ENCODE measurements at regions not wholly inside any gene's neighbourhood (a gene's known extent, or its start where the extent isn't known, plus 50 kb on each side); places are given as distances from the start of the nearest gene placed in this dataset.

DNA sequence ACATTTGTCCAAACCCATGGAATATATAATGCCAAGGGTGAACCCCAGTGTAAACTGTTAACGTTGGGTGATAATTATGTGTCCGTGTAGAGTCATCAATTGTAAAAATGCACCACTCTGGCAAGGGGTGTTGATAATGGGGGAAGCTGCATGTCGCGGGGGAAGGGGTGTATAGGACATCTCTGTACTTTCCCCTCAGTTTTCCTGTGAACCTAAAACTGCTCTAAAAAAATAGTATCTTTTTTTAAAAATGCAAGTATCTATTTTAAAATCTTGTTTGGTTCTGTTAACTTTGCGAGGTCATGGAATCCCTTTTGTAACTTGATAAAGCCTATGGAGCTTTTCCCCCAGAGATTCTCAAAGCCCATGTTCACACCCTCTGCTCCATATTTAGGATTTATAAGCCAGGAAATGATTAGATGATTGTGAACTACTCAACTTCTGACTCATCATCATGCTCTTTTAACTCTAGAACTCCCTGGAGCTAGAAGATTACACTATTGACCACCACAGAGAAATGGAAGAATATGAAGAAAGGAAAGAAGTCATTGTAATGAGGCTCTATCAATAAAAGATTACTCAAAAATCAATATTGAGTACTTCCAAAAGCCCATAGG lies 56.1 kb upstream of the C3orf49 start:
- DNase-seq (ENCODE audit: low spot score), result no peak
- Histone ChIP-seq H3K27me3 (ENCODE audit: control insufficient read depth in 4 of 4, insufficient read depth in 4 of 4, low read length in 3 of 4) (no peaks in the 10 kb centered on the region), H3K4me3 (ENCODE audit: low read depth in 1 of 3, low read length in 3 of 3) (no peak overlapping the region), H3K36me3 (ENCODE audit: control insufficient read depth in 4 of 4, insufficient read depth in 3 of 4, low read depth in 1 of 4, low read length in 3 of 4) (no peaks in the 10 kb centered on the region), H3K9ac (ENCODE audit: low read depth in 1 of 2, low read length in 2 of 2) (no peak overlapping the region), H3K4me1 (ENCODE audit: control insufficient read depth in 4 of 4, insufficient read depth in 4 of 4, low read length in 3 of 4) (no peaks in the 10 kb centered on the region), H3K27ac (ENCODE audit: low read depth in 1 of 2, low read length in 2 of 2) (no peak overlapping the region), H3K9me3 (ENCODE audit: control insufficient read depth in 4 of 4, low read length in 3 of 4) (no peaks in the 10 kb centered on the region)
- TF ChIP-seq, protein P1, sequence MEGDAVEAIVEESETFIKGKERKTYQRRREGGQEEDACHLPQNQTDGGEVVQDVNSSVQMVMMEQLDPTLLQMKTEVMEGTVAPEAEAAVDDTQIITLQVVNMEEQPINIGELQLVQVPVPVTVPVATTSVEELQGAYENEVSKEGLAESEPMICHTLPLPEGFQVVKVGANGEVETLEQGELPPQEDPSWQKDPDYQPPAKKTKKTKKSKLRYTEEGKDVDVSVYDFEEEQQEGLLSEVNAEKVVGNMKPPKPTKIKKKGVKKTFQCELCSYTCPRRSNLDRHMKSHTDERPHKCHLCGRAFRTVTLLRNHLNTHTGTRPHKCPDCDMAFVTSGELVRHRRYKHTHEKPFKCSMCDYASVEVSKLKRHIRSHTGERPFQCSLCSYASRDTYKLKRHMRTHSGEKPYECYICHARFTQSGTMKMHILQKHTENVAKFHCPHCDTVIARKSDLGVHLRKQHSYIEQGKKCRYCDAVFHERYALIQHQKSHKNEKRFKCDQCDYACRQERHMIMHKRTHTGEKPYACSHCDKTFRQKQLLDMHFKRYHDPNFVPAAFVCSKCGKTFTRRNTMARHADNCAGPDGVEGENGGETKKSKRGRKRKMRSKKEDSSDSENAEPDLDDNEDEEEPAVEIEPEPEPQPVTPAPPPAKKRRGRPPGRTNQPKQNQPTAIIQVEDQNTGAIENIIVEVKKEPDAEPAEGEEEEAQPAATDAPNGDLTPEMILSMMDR (IDR thresholded peaks at IDR 0.05; ENCODE audit: low read depth, low read length, missing input control), result no peak
- TF ChIP-seq, protein P2, sequence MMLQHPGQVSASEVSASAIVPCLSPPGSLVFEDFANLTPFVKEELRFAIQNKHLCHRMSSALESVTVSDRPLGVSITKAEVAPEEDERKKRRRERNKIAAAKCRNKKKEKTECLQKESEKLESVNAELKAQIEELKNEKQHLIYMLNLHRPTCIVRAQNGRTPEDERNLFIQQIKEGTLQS (IDR thresholded peaks at IDR 0.05), result no peak
- no peak for TF ChIP-seq HNF4A (conservative IDR thresholded peaks at IDR 0.05)
- no peak for TF ChIP-seq EGR1 (IDR thresholded peaks at IDR 0.05; ENCODE audit: low read depth in 2 of 2)
- TF ChIP-seq TAF1 (conservative IDR thresholded peaks at IDR 0.05), result no peak
- no peak for TF ChIP-seq RAD21 (IDR thresholded peaks at IDR 0.05)
- TF ChIP-seq FOXA1 (IDR thresholded peaks at IDR 0.05), result no peak
- TF ChIP-seq NR2F2 (IDR thresholded peaks at IDR 0.05), result no peak
- no peak for TF ChIP-seq YY1 (IDR thresholded peaks at IDR 0.05)
- no peak for TF ChIP-seq SP1 (IDR thresholded peaks at IDR 0.05)
- no peak for TF ChIP-seq JUND (IDR thresholded peaks at IDR 0.05)
- TF ChIP-seq, protein P3, sequence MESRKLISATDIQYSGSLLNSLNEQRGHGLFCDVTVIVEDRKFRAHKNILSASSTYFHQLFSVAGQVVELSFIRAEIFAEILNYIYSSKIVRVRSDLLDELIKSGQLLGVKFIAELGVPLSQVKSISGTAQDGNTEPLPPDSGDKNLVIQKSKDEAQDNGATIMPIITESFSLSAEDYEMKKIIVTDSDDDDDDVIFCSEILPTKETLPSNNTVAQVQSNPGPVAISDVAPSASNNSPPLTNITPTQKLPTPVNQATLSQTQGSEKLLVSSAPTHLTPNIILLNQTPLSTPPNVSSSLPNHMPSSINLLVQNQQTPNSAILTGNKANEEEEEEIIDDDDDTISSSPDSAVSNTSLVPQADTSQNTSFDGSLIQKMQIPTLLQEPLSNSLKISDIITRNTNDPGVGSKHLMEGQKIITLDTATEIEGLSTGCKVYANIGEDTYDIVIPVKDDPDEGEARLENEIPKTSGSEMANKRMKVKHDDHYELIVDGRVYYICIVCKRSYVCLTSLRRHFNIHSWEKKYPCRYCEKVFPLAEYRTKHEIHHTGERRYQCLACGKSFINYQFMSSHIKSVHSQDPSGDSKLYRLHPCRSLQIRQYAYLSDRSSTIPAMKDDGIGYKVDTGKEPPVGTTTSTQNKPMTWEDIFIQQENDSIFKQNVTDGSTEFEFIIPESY (IDR thresholded peaks at IDR 0.05), result no peak
- 60% methylated on average over 5 of the region's 5 CpGs for WGBS

DNA sequence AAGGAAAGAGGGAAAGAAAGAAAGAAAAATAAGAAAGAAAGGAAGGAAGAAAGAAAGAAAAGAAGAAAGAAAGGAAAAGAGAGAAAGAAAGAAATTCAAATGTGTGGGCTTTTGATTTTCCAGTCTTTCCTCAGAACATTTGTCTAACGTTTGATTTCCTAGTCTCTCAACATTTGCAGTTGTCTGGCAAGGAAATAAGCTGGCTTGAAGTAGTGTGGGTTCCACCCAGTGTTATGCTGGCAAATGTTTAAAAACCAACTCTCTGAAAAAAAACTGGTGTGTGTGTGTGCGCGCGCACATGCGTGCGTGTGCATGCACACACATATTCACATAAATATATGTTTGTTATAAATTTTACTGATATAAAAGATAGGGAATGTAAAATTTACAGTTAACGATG lies 54.6 kb upstream of the C3orf49 start:
- DNase-seq (ENCODE audit: low spot score), result no peak
- TF ChIP-seq HNF4A (conservative IDR thresholded peaks at IDR 0.05) (no peak), FOXA2 (IDR thresholded peaks at IDR 0.05) (no peak), NR2F2 (IDR thresholded peaks at IDR 0.05) (no peak), YY1 (IDR thresholded peaks at IDR 0.05) (no peak), JUND (IDR thresholded peaks at IDR 0.05) (no peak), EGR1 (IDR thresholded peaks at IDR 0.05; ENCODE audit: low read depth in 2 of 2) (no peak), HNF4G (IDR thresholded peaks at IDR 0.05) (no peak), GABPA (IDR thresholded peaks at IDR 0.05 in 1 of 2, conservative IDR thresholded peaks at IDR 0.05 in 1 of 2) (no peak), TAF1 (conservative IDR thresholded peaks at IDR 0.05) (no peak), FOXA1 (IDR thresholded peaks at IDR 0.05) (no peak), RXRA (IDR thresholded peaks at IDR 0.05) (no peak), SP1 (IDR thresholded peaks at IDR 0.05) (no peak), RAD21 (IDR thresholded peaks at IDR 0.05) (no peak)
- TF ChIP-seq, protein P2 (IDR thresholded peaks at IDR 0.05), result no peak
- TF ChIP-seq, protein P4, sequence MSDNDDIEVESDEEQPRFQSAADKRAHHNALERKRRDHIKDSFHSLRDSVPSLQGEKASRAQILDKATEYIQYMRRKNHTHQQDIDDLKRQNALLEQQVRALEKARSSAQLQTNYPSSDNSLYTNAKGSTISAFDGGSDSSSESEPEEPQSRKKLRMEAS (IDR thresholded peaks at IDR 0.05), result no peak
- TF ChIP-seq, protein P1 (IDR thresholded peaks at IDR 0.05; ENCODE audit: low read depth, low read length, missing input control), result no peak
- TF ChIP-seq, protein P3 (IDR thresholded peaks at IDR 0.05), result no peak
- TF ChIP-seq, protein P5, sequence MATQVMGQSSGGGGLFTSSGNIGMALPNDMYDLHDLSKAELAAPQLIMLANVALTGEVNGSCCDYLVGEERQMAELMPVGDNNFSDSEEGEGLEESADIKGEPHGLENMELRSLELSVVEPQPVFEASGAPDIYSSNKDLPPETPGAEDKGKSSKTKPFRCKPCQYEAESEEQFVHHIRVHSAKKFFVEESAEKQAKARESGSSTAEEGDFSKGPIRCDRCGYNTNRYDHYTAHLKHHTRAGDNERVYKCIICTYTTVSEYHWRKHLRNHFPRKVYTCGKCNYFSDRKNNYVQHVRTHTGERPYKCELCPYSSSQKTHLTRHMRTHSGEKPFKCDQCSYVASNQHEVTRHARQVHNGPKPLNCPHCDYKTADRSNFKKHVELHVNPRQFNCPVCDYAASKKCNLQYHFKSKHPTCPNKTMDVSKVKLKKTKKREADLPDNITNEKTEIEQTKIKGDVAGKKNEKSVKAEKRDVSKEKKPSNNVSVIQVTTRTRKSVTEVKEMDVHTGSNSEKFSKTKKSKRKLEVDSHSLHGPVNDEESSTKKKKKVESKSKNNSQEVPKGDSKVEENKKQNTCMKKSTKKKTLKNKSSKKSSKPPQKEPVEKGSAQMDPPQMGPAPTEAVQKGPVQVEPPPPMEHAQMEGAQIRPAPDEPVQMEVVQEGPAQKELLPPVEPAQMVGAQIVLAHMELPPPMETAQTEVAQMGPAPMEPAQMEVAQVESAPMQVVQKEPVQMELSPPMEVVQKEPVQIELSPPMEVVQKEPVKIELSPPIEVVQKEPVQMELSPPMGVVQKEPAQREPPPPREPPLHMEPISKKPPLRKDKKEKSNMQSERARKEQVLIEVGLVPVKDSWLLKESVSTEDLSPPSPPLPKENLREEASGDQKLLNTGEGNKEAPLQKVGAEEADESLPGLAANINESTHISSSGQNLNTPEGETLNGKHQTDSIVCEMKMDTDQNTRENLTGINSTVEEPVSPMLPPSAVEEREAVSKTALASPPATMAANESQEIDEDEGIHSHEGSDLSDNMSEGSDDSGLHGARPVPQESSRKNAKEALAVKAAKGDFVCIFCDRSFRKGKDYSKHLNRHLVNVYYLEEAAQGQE (IDR thresholded peaks at IDR 0.05), result no peak
- Histone ChIP-seq H3K27ac (ENCODE audit: low read depth in 1 of 2, low read length in 2 of 2) (no peak overlapping the region), H3K4me1 (ENCODE audit: control insufficient read depth in 4 of 4, insufficient read depth in 4 of 4, low read length in 3 of 4) (no peaks in the 10 kb centered on the region), H3K4me3 (ENCODE audit: low read depth in 1 of 3, low read length in 3 of 3) (no peak overlapping the region), H3K27me3 (ENCODE audit: control insufficient read depth in 4 of 4, insufficient read depth in 4 of 4, low read length in 3 of 4) (no peaks in the 10 kb centered on the region), H3K9me3 (ENCODE audit: control insufficient read depth in 4 of 4, low read length in 3 of 4) (no peaks in the 10 kb centered on the region), H3K36me3 (ENCODE audit: control insufficient read depth in 4 of 4, insufficient read depth in 3 of 4, low read depth in 1 of 4, low read length in 3 of 4) (no peaks in the 10 kb centered on the region), H3K9ac (ENCODE audit: low read depth in 1 of 2, low read length in 2 of 2) (no peak overlapping the region)
- WGBS, result 78% methylated on average over 7 of the region's 7 CpGs
